ENCODE measurements at regions not wholly inside any gene's neighbourhood (a gene's known extent, or its start where the extent isn't known, plus 50 kb on each side); places are given as distances from the start of the nearest gene placed in this dataset.
A peak's percentile ranks its signal among the peaks of the same experiment; 100 is the strongest.
"Not testable (repeated sequence)": the region's sequence is repeated elsewhere in the genome, so short reads cannot be mapped to it uniquely, and the experiment has no call there.

GRCh38 chr7:119868387-119868786 is 404.6 kb upstream of the KCND2 start:
- DNase-seq (ENCODE audit: low read depth): no peak

- no peak for DNase-seq (ENCODE audit: low read depth)
Measured at GRCh38 chr7:119879835-119880234, 393.1 kb upstream of the KCND2 start.

- no peak for DNase-seq (ENCODE audit: low read depth)
Measured at GRCh38 chr7:119886007-119886406, 387.0 kb upstream of the KCND2 start.

DNA sequence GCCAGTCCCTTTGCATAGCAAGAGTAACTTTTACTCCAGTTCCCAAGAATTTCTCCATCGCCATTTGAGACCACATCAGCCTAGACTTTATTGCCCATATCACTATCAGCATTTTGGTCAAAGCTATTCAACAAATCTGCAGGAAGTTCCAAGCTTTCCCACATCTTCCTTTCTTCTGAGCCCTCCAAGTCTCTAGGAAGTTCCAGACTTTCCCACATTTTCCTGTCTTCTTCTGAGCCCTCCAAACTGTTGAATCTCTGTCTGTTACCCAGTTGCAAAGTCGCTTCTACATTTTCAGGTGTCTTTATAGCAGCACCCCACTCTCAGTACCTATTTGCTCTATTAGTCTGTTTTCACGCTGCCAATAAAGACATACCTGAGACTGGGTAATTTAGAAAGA is 386.4 kb upstream of the KCND2 start:
- not testable (repeated sequence) for DNase-seq (ENCODE audit: low read depth)

- no peak for DNase-seq (ENCODE audit: low read depth)
Measured at GRCh38 chr7:119888251-119888650, 384.7 kb upstream of the KCND2 start.

GRCh38 chr7:119890631-119891030 is 382.3 kb upstream of the KCND2 start:
- no peak for DNase-seq (ENCODE audit: low read depth)

- no peak for DNase-seq (ENCODE audit: low read depth)
Measured at GRCh38 chr7:119895320-119895719, 377.7 kb upstream of the KCND2 start.

- DNase-seq (ENCODE audit: low read depth): no peak
Measured at GRCh38 chr7:119896386-119896785, 376.6 kb upstream of the KCND2 start.

DNA sequence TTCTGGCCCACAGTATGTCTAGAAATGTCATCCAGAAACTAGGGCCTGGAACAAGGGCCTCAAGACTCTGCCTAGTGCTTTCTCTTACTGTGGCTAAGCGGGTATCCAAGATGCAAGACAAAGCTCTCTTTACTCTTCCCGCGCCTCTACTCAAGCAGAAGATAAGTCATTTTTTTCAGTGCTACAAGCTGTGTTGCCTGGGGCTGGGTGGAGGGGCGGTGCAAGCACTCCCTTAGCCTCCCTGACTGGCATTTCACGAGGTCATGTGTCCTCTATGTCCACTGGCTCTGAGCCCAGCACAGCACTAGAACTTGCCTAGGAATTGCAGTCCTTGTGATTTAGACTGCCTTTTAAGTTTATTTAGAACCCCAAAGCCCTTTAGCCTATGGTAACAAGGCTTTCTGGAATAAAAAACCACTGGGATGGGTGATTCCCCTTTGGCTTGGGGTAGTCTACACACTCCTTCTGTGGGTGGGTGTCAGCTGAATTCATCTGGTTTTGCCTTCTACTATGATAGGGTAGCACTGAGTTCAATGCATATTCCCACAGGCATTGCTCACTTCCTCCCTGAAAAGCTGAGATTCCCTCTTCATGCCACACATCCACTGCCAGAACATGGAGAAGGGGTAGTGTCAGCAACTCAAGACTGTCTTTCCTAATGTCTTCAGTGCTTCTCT is 371.8 kb upstream of the KCND2 start:
- peak; percentile 3 for DNase-seq (ENCODE audit: low read depth)

DNA sequence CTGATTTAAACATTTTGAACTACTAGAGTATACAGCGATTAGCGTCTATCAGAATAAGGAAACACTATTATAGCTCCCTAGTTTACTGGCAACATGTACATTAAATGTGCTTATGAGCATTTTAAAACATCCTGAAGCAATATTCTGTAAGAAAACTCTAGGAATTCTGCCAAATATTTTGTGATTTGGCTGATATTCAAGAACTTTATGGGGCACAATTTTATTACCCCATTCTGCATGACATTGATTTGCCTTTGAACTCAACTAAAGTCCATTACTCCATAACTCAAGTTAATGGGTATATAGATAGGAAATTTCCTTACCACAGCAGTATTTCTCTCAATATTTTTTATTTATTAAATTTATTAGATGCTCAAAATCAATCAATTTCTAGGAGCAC is 369.9 kb upstream of the KCND2 start:
- DNase-seq (ENCODE audit: low read depth): no peak

GRCh38 chr7:119905495-119905894 is 367.5 kb upstream of the KCND2 start:
- no peak for DNase-seq (ENCODE audit: low read depth)

DNA sequence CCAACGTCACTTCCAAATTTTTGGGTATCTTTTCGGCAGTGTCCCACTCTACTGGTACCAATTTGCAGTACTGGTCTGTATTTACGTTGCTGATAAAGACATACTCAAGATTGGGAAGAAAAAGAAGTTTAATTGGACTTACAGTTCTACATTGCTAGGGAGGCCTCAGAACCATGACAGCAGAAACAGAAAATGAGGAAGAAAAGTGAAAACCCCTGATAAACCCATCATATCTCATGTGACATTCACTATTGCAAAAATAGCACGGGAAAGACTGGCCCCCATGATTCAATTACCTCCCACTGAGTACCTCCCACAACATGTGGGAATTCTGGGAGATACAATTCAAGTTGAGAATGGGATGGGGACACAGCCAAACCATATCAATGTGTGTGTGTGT is 364.0 kb upstream of the KCND2 start:
- DNase-seq (ENCODE audit: low read depth): no peak

- not testable (repeated sequence) for DNase-seq (ENCODE audit: low read depth)
Measured at GRCh38 chr7:119914119-119914518, 358.9 kb upstream of the KCND2 start.

GRCh38 chr7:119916501-119916900 is 356.5 kb upstream of the KCND2 start:
- no peak for DNase-seq (ENCODE audit: low read depth)

DNA sequence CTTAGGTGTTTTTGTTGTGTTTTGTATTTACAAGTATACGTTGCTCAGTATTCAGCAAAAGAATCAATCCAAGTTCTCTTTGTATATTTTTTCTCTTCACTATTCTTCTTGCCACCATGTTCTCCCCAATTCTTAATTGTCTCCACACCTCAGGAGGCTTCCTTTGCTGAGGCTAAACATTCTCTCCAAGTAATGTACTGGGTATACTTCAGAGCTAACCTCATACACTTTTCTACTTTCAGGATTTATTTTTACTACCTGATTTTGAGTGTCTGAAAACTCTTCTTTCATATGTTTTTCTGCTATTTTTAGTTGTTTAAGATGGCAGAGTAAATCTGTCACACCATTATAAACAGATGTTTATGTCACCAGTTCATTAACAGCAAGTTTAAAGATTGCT is 354.8 kb upstream of the KCND2 start:
- no peak for DNase-seq (ENCODE audit: low read depth)

DNA sequence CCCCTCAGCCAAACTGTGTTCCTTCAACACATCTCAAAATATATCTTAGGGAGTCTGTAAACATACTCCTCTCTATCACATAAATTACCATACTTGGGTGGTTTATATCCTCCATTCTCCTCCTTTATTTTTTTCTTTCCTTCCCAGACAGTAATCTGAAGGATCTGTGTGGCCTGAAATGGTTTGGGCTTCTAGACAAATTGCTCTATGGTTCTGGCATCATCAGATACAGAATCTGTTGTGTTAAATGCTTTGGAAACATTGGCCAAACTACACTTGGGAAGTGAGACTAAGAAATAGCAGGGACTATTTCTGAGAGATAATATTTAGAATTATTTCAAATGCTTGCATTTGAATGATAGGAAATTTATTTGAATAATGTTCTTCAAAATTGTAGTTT is 353.0 kb upstream of the KCND2 start:
- no peak for DNase-seq (ENCODE audit: low read depth)

DNA sequence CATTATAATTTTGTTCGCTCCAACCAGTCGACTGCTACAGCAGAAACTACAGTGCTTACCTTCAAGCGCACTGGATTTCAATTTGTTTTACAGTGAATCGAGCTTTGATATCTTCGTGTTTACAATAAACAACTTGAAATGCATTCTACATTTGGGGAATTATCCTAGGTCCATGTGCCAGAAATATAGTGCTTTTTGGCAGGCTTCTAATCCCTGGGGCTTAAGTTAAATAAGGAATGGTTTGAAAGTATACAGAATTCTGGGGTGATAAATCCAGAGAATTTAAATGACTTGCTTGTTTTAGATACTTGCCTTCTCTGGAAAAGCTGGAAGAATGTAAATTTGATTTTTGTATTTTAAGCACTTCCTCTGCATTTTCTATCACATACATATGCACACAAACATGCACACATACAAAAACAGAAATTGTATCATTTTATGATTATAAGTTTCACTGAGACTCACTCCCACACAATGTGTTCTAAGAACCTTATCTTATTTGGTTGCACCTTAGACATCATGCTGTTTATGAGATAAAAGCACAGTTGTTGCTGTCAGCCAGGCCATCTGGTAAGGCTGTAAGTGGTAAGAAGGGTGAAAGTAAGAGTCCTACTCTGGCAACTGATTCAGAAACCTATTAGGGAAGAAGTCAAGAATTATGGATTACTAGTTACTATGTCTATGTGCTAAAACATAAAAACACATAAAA is 347.2 kb upstream of the KCND2 start:
- DNase-seq (ENCODE audit: low read depth): no peak

DNA sequence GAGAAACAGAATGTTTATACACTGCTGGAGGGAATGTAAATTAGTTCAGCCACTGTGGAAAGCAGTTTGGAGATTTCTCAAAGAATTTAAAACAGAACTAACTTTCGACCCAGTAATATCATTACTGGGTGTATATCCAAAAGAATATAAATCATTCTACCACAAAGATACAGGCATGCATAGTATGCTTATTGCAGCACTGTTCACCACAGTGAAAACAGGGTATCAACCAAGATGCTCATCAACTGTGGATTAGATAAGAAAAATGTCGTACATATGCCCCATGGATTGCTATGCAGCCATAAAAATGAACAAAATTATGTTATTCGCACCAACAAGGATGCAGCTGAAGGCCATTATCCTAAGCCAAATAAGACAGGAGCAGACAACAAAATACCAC is 343.1 kb upstream of the KCND2 start:
- no peak for DNase-seq (ENCODE audit: low read depth)

- no peak for DNase-seq (ENCODE audit: low read depth)
Measured at GRCh38 chr7:119931230-119931824, 341.6 kb upstream of the KCND2 start.

DNA sequence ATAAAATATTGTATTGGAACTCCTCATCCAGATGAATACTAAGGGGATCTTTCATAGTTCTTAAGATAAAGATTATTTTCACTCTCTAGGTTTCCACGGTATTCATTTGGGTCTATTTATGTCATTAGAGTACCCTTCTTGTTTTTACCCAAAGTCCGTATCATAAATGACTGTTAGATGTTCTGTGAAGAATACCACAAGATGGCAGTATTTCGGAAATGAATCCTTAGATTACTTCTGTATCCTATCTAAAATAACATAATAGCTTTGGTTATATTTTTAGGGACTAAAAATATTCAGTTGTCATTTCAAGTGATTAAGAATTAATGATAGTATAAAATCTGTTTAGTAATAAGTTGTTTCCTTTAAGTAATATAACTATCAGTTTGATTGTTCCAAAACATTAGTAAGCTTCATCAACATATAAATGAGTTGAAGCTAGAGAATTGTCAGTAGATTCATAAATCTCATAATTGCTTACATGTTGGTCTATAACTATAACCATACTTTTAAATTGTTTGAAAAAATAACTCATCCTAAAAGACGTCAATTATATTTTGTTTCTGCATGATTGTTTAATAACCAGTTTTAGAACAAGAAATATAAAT is 337.5 kb upstream of the KCND2 start:
- DNase-seq (ENCODE audit: low read depth): peak; percentile 28

GRCh38 chr7:119936836-119937235 is 336.1 kb upstream of the KCND2 start:
- no peak for DNase-seq (ENCODE audit: low read depth)

DNA sequence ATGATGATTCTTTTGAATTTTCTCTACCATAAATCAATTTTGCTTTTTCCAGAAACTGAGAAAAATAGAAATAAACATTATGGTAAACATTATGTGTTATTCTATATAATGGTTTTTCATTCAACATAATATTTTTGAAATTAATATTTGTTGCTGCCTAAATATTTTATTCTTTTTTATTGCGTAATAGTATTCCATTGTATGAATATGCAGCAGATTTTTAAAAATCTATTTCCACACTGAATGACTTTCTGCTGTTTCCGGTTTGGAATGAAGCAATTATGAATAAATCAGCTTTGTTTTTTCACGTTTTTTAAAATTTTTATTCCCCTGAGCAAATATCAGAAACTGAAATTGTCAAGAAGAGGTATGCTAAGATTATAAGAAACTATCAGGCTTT is 335.2 kb upstream of the KCND2 start:
- no peak for DNase-seq (ENCODE audit: low read depth)

DNA sequence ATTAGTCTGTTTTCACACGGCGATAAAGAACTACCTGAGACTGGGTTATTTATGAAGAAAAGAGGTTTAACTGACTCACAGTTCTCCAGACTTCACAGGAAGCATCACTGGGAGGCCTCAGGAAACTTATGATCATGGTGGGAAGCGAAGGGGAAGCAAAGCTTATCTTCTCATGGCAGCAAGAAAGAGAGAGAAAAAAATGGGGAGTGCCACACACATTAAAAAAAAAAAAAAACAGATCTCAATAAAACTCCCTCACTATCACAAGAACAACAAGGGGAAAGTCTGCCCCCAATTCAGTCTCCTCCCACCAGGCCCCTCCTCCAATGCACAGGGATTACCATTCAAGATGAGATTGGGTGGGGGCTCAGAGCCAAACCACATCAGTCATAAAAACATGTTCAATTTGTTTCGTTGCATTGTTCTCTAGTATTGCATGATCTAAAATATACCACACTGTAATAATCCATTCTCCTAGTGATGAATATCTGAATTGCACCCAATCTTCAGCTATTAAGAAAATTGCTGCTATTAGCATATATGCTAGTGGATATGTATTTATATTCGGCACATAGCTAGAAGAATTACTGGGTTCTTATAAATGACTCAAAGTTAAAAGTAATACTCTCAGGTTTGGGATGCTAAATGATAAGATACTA is 328.9 kb upstream of the KCND2 start:
- DNase-seq (ENCODE audit: low read depth): no peak

Data from fibroblast of the conjunctiva (primary cell).